ENCODE measurements at regions not wholly inside any gene's neighbourhood (a gene's known extent, or its start where the extent isn't known, plus 50 kb on each side); places are given as distances from the start of the nearest gene placed in this dataset.

DNA sequence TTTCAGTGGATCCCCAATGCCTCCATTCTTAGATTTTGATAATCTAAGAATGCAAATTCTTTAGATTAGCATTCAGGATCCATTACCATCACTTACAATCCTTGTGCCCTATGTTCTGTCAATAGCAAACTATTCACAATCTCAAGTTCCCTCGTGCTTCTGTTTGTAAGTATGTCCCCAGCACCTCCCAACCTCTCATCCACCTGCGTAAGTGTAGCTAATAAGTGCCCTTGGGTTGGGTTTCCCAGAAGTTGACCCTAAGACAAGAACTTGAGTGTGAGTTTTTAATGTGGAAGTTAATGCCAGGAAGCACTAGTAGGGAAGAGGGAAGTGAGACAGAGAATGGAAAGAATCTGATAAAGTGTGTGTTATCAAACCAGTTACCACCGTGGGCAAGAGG, 72.6 kb upstream of the PAK5 start:
- H3K27ac ChIP-seq (ENCODE audit: low read depth in 2 of 2, low read length in 1 of 2) = no peak overlapping the region
- H3K4me1 ChIP-seq (ENCODE audit: control insufficient read depth in 1 of 2, insufficient read depth in 2 of 2, low read depth in 1 of 2, low read length in 1 of 2) = no peaks in the 10 kb centered on the region
- H4K20me1 ChIP-seq (ENCODE audit: insufficient read depth) = no peaks in the 10 kb centered on the region
- H2AFZ ChIP-seq (ENCODE audit: low read depth) = no peak overlapping the region
- ChIA-PET POLR2A (no interaction called here), CTCF (interaction anchor here (1.0 to 7.8 kb wide), 12 partner anchors 9 to 504 kb away, joined by 3 to 113 read pairs (median 14); no protein-coding TSS in a partner anchor)
- no peak overlapping the region for H3K4me3 ChIP-seq (ENCODE audit: low read depth in 2 of 2, low read length in 1 of 2)
- H3F3A ChIP-seq (replicated peaks; ENCODE audit: insufficient read depth) = no peaks in the 10 kb centered on the region
- H3K79me2 ChIP-seq (ENCODE audit: insufficient read depth) = no peaks in the 10 kb centered on the region
- no peak for TF ChIP-seq SMC3 (IDR thresholded peaks at IDR 0.05; ENCODE audit: low read depth, low read length)
- TF ChIP-seq TAF1 (IDR thresholded peaks at IDR 0.05; ENCODE audit: borderline replicate concordance, low read depth, low read length) = no peak
- TF ChIP-seq, protein P1, sequence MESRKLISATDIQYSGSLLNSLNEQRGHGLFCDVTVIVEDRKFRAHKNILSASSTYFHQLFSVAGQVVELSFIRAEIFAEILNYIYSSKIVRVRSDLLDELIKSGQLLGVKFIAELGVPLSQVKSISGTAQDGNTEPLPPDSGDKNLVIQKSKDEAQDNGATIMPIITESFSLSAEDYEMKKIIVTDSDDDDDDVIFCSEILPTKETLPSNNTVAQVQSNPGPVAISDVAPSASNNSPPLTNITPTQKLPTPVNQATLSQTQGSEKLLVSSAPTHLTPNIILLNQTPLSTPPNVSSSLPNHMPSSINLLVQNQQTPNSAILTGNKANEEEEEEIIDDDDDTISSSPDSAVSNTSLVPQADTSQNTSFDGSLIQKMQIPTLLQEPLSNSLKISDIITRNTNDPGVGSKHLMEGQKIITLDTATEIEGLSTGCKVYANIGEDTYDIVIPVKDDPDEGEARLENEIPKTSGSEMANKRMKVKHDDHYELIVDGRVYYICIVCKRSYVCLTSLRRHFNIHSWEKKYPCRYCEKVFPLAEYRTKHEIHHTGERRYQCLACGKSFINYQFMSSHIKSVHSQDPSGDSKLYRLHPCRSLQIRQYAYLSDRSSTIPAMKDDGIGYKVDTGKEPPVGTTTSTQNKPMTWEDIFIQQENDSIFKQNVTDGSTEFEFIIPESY (IDR thresholded peaks at IDR 0.05; ENCODE audit: borderline replicate concordance, low read depth) = no peak
- no peak for TF ChIP-seq FOXM1 (IDR thresholded peaks at IDR 0.05; ENCODE audit: low read depth)
- no peaks in the 10 kb centered on the region for H3K9me3 ChIP-seq
- H3K27me3 ChIP-seq (ENCODE audit: insufficient read depth) = peaks cover 6% of the 10 kb centered on the region; the same call in 1 of the 2 replicates
- no peak overlapping the region for H3K9ac ChIP-seq
- WGBS (ENCODE audit: low lambda C conversion rate) = 19% methylated on average over 3 of the region's 3 CpGs
- no peak for DNase-seq
- H3K4me2 ChIP-seq = no peak overlapping the region
- no peaks in the 10 kb centered on the region for H3K36me3 ChIP-seq (replicated peaks in 1 of 2; ENCODE audit: control insufficient read depth in 1 of 2, insufficient read depth in 2 of 2, low read length in 1 of 2)
- H3K9me2 ChIP-seq = no peaks in the 10 kb centered on the region

DNA sequence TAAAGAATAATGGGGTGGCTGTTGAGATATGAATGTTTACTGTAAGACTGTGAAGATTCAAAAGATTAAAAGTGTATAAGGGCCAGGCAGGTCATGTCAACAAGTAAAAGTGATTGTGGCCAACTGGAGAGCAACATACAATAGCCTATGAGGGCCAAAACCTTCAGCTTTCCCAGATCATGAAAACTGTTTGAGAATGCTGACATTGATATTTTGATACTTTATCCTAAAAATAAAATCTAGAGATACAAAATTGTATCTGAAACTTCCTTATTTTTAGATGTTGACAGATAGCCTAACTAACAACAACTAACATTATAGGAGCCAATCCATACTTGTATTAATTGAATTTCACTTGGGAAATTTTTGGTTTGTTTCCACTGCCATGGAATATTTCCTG, 70.3 kb upstream of the PAK5 start:
- Histone ChIP-seq H3K27ac (ENCODE audit: low read depth in 2 of 2, low read length in 1 of 2) (no peak overlapping the region), H2AFZ (ENCODE audit: low read depth) (no peak overlapping the region), H3K79me2 (ENCODE audit: insufficient read depth) (no peaks in the 10 kb centered on the region), H3K9me2 (no peaks in the 10 kb centered on the region), H3K9me3 (no peaks in the 10 kb centered on the region), H3K4me1 (ENCODE audit: control insufficient read depth in 1 of 2, insufficient read depth in 2 of 2, low read depth in 1 of 2, low read length in 1 of 2) (no peaks in the 10 kb centered on the region), H3K9ac (no peak overlapping the region), H3F3A (replicated peaks; ENCODE audit: insufficient read depth) (no peaks in the 10 kb centered on the region), H3K27me3 (ENCODE audit: insufficient read depth) (peaks cover 6% of the 10 kb centered on the region; the same call in 1 of the 2 replicates), H4K20me1 (ENCODE audit: insufficient read depth) (no peaks in the 10 kb centered on the region), H3K4me2 (no peak overlapping the region), H3K4me3 (ENCODE audit: low read depth in 2 of 2, low read length in 1 of 2) (no peak overlapping the region), H3K36me3 (replicated peaks in 1 of 2; ENCODE audit: control insufficient read depth in 1 of 2, insufficient read depth in 2 of 2, low read length in 1 of 2) (no peaks in the 10 kb centered on the region)
- no peak for TF ChIP-seq EZH2phosphoT487 (IDR thresholded peaks at IDR 0.05; ENCODE audit: borderline replicate concordance, low read depth)
- TF ChIP-seq, protein P2, sequence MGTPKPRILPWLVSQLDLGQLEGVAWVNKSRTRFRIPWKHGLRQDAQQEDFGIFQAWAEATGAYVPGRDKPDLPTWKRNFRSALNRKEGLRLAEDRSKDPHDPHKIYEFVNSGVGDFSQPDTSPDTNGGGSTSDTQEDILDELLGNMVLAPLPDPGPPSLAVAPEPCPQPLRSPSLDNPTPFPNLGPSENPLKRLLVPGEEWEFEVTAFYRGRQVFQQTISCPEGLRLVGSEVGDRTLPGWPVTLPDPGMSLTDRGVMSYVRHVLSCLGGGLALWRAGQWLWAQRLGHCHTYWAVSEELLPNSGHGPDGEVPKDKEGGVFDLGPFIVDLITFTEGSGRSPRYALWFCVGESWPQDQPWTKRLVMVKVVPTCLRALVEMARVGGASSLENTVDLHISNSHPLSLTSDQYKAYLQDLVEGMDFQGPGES (IDR thresholded peaks at IDR 0.05; ENCODE audit: low read depth, low read length) = no peak
- TF ChIP-seq, protein P3, sequence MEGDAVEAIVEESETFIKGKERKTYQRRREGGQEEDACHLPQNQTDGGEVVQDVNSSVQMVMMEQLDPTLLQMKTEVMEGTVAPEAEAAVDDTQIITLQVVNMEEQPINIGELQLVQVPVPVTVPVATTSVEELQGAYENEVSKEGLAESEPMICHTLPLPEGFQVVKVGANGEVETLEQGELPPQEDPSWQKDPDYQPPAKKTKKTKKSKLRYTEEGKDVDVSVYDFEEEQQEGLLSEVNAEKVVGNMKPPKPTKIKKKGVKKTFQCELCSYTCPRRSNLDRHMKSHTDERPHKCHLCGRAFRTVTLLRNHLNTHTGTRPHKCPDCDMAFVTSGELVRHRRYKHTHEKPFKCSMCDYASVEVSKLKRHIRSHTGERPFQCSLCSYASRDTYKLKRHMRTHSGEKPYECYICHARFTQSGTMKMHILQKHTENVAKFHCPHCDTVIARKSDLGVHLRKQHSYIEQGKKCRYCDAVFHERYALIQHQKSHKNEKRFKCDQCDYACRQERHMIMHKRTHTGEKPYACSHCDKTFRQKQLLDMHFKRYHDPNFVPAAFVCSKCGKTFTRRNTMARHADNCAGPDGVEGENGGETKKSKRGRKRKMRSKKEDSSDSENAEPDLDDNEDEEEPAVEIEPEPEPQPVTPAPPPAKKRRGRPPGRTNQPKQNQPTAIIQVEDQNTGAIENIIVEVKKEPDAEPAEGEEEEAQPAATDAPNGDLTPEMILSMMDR (IDR thresholded peaks at IDR 0.05) = no peak
- TF ChIP-seq YY1 (IDR thresholded peaks at IDR 0.05; ENCODE audit: low read depth) = no peak
- TF ChIP-seq TAF1 (IDR thresholded peaks at IDR 0.05; ENCODE audit: borderline replicate concordance, low read depth, low read length) = no peak
- TF ChIP-seq EP300 (IDR thresholded peaks at IDR 0.05; ENCODE audit: borderline replicate concordance in 1 of 2, low read depth in 1 of 2, low read length in 1 of 2) = no peak
- no peak for TF ChIP-seq TEAD4 (IDR thresholded peaks at IDR 0.05; ENCODE audit: borderline replicate concordance, insufficient read depth)
- no peak for TF ChIP-seq JUND (IDR thresholded peaks at IDR 0.05)
- TF ChIP-seq FOXJ3 (CRISPR knock-in tag; IDR thresholded peaks at IDR 0.05) = no peak
- TF ChIP-seq, protein P4, sequence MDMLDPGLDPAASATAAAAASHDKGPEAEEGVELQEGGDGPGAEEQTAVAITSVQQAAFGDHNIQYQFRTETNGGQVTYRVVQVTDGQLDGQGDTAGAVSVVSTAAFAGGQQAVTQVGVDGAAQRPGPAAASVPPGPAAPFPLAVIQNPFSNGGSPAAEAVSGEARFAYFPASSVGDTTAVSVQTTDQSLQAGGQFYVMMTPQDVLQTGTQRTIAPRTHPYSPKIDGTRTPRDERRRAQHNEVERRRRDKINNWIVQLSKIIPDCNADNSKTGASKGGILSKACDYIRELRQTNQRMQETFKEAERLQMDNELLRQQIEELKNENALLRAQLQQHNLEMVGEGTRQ (IDR thresholded peaks at IDR 0.05; ENCODE audit: borderline replicate concordance, low read depth, low read length) = no peak
- TF ChIP-seq FOSL2 (IDR thresholded peaks at IDR 0.05; ENCODE audit: borderline replicate concordance, low read depth) = no peak
- no peak for TF ChIP-seq RAD21 (IDR thresholded peaks at IDR 0.05; ENCODE audit: low read length)
- no peak for TF ChIP-seq MEF2A (IDR thresholded peaks at IDR 0.05; ENCODE audit: borderline replicate concordance, low read depth)
- TF ChIP-seq ELF1 (IDR thresholded peaks at IDR 0.05) = no peak
- TF ChIP-seq CHD2 (IDR thresholded peaks at IDR 0.05; ENCODE audit: low read length, partially characterized antibody) = no peak
- TF ChIP-seq, protein P5, sequence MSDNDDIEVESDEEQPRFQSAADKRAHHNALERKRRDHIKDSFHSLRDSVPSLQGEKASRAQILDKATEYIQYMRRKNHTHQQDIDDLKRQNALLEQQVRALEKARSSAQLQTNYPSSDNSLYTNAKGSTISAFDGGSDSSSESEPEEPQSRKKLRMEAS (IDR thresholded peaks at IDR 0.05; ENCODE audit: low read depth) = no peak
- ChIA-PET POLR2A (no interaction called here), CTCF (interaction anchor here (0.7 to 7.8 kb wide), 3 partner anchors 9 to 502 kb away, joined by 3 to 113 read pairs (median 3); no protein-coding TSS in a partner anchor)
- DNase-seq = no peak

Measured in SK-N-SH (cell line).